ENCODE measurements at regions not wholly inside any gene's neighbourhood (a gene's known extent, or its start where the extent isn't known, plus 50 kb on each side); places are given as distances from the start of the nearest gene placed in this dataset.
"Not testable (repeated sequence)": the region's sequence is repeated elsewhere in the genome, so short reads cannot be mapped to it uniquely, and the experiment has no call there.

GRCh38 chr10:35870665-35871310 lies 228.7 kb upstream of the FZD8 start:
- H3K27ac ChIP-seq (ENCODE audit: insufficient read depth in 1 of 2, low read depth in 1 of 2, low read length in 2 of 2, poor library complexity in 1 of 2, severe bottlenecking in 2 of 2) = no peak overlapping the region
- no peaks in the 10 kb centered on the region for H3K36me3 ChIP-seq (ENCODE audit: control insufficient read depth in 4 of 4, insufficient read depth in 4 of 4, low read length in 3 of 4)
- peaks cover 0 to 8% (median 3%) of the 10 kb centered on the region in 4 experiments for H3K4me1 ChIP-seq (ENCODE audit: control extremely low read depth in 1 of 4, control insufficient read depth in 4 of 4, insufficient read depth in 4 of 4, low read length in 3 of 4)
- DNase-seq = no peak
- ChIA-PET CTCF (no interaction called here), POLR2A (no interaction called here)
- WGBS (ENCODE audit: insufficient coverage) = 0% methylated on average over 1 of the region's 5 CpGs
- H3K4me3 ChIP-seq (ENCODE audit: control insufficient read depth in 1 of 7, extremely low read depth in 1 of 7, insufficient read depth in 4 of 7, low read depth in 2 of 7, low read length in 6 of 7) = no peak overlapping the region
- no peaks in the 10 kb centered on the region for H3K27me3 ChIP-seq (replicated peaks in 2 of 5; ENCODE audit: control insufficient read depth in 4 of 5, insufficient read depth in 5 of 5, low read length in 4 of 5)
- no peaks in the 10 kb centered on the region for H3K9me3 ChIP-seq (ENCODE audit: control extremely low read depth in 1 of 5, control insufficient read depth in 4 of 5, insufficient read depth in 2 of 5, low read depth in 1 of 5, low read length in 4 of 5)

- H3K27ac ChIP-seq (ENCODE audit: insufficient read depth in 1 of 2, low read depth in 1 of 2, low read length in 2 of 2, poor library complexity in 1 of 2, severe bottlenecking in 2 of 2); H3K4me1 ChIP-seq (ENCODE audit: control extremely low read depth in 1 of 4, control insufficient read depth in 4 of 4, insufficient read depth in 4 of 4, low read length in 3 of 4); DNase-seq; H3K36me3 ChIP-seq (ENCODE audit: control insufficient read depth in 4 of 4, insufficient read depth in 4 of 4, low read length in 3 of 4); H3K27me3 ChIP-seq (replicated peaks in 2 of 5; ENCODE audit: control insufficient read depth in 4 of 5, insufficient read depth in 5 of 5, low read length in 4 of 5); H3K9me3 ChIP-seq (ENCODE audit: control extremely low read depth in 1 of 5, control insufficient read depth in 4 of 5, insufficient read depth in 2 of 5, low read depth in 1 of 5, low read length in 4 of 5); H3K4me3 ChIP-seq (ENCODE audit: control insufficient read depth in 1 of 7, extremely low read depth in 1 of 7, insufficient read depth in 4 of 7, low read depth in 2 of 7, low read length in 6 of 7); POLR2A ChIA-PET; CTCF ChIA-PET: not testable (repeated sequence)
- WGBS (ENCODE audit: insufficient coverage) = 89% methylated on average over 8 of the region's 25 CpGs
Observed at GRCh38 chr10:35858676-35859283, 216.7 kb upstream of the FZD8 start.

DNA sequence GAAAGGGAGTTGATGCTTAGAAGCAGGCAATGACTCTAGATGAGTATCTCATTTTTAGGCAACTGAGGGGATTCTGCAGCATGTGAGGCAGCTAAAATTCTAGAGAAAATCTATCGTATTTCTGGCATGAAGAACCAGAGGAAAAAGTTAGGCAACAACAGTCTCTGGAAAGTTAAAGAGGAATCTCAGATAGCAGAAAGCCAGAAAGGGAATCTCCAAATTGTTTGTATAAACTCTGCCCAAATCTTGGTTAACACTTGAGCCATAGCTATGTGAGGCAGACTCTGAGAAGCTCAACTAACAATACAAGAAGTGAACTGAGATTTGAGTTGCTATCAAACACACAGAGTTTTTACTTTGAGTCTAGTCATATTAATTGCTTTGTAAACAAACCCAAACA lies 215.8 kb upstream of the FZD8 start:
- no peaks in the 10 kb centered on the region for H3K36me3 ChIP-seq (ENCODE audit: control insufficient read depth in 4 of 4, insufficient read depth in 4 of 4, low read length in 3 of 4)
- CTCF ChIA-PET = no interaction called here

DNA sequence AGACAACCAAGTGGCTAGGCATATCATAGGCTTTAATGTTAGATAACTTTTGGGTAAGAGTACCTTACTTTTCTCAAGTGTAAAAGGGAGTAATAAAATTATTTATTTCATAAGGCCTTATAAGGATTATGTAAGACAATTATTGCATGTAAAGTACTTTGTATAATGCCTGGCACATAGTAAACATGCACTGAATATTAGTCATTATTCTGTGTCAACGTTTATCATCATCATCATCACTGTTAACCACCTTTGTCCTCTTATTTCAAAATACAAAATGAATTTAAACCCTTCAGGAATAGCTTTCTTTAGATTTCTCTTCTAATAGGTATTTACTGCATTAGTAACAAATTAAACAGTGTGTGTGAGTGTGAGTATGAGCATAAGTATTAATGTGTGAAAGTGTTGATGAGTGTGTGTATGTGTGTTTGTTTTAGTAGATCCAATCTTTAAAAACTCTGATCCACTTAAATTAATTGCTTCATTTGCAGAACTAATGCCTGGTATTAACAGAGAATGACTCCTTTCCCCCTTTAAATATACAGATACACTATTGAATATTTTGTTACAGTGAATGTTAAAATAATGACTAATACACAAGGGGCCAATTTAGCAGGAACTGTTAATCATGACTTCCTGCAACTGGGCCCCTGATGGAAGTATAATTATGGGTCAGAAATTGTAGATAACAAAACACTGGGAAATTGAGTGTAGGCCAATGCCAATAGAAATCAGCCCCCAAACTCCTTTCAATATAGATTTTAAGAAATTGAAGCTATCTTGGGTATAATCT lies 213.3 kb upstream of the FZD8 start:
- ChIA-PET POLR2A (no interaction called here), CTCF (no interaction called here)
- Histone ChIP-seq H3K27ac (ENCODE audit: insufficient read depth in 1 of 2, low read depth in 1 of 2, low read length in 2 of 2, poor library complexity in 1 of 2, severe bottlenecking in 2 of 2) (no peak overlapping the region), H3K27me3 (replicated peaks in 2 of 5; ENCODE audit: control insufficient read depth in 4 of 5, insufficient read depth in 5 of 5, low read length in 4 of 5) (no peaks in the 10 kb centered on the region), H3K4me3 (ENCODE audit: control insufficient read depth in 1 of 7, extremely low read depth in 1 of 7, insufficient read depth in 4 of 7, low read depth in 2 of 7, low read length in 6 of 7) (no peak overlapping the region), H3K36me3 (ENCODE audit: control insufficient read depth in 4 of 4, insufficient read depth in 4 of 4, low read length in 3 of 4) (no peaks in the 10 kb centered on the region), H3K9me3 (ENCODE audit: control extremely low read depth in 1 of 5, control insufficient read depth in 4 of 5, insufficient read depth in 2 of 5, low read depth in 1 of 5, low read length in 4 of 5) (no peaks in the 10 kb centered on the region), H3K4me1 (ENCODE audit: control extremely low read depth in 1 of 4, control insufficient read depth in 4 of 4, insufficient read depth in 4 of 4, low read length in 3 of 4) (no peaks in the 10 kb centered on the region)
- WGBS (ENCODE audit: insufficient coverage) = no CpG with 5 or more reads among the region's 1 CpG
- DNase-seq = no peak

More for the DNA sequence above, 215.8 kb upstream of the FZD8 start:
- H3K9me3 ChIP-seq (ENCODE audit: control extremely low read depth in 1 of 5, control insufficient read depth in 4 of 5, insufficient read depth in 2 of 5, low read depth in 1 of 5, low read length in 4 of 5) = no peaks in the 10 kb centered on the region
- no peaks in the 10 kb centered on the region for H3K4me1 ChIP-seq (ENCODE audit: control extremely low read depth in 1 of 4, control insufficient read depth in 4 of 4, insufficient read depth in 4 of 4, low read length in 3 of 4)
- no peak for DNase-seq
- H3K27ac ChIP-seq (ENCODE audit: insufficient read depth in 1 of 2, low read depth in 1 of 2, low read length in 2 of 2, poor library complexity in 1 of 2, severe bottlenecking in 2 of 2) = no peak overlapping the region
- H3K27me3 ChIP-seq (replicated peaks in 2 of 5; ENCODE audit: control insufficient read depth in 4 of 5, insufficient read depth in 5 of 5, low read length in 4 of 5) = no peaks in the 10 kb centered on the region
- 100% methylated on average over 1 of the region's 1 CpG for WGBS (ENCODE audit: insufficient coverage)
- POLR2A ChIA-PET = no interaction called here
- H3K4me3 ChIP-seq (ENCODE audit: control insufficient read depth in 1 of 7, extremely low read depth in 1 of 7, insufficient read depth in 4 of 7, low read depth in 2 of 7, low read length in 6 of 7) = no peak overlapping the region

DNA sequence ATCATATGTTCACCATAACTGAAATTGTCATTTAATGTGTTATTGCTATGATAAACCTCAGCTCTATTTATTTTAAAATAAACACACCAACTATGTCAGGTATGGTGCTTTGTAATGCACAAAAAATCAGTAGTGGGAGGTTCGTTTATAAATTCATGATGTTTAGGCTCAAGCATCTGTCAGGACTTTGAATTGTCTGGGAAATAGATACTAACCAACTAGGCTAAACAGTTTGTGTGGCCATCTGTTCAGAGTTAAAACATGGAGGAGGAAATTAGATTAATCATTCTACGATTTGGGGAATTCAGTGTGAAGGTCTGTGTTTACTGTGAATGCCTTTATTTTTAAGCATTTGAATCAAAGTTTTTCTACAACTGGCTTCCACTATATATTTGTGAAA lies 212.6 kb upstream of the FZD8 start:
- no peaks in the 10 kb centered on the region for H3K36me3 ChIP-seq (ENCODE audit: control insufficient read depth in 4 of 4, insufficient read depth in 4 of 4, low read length in 3 of 4)
- 100% methylated on average over 1 of the region's 2 CpGs for WGBS (ENCODE audit: insufficient coverage)
- no peaks in the 10 kb centered on the region for H3K27me3 ChIP-seq (replicated peaks in 2 of 5; ENCODE audit: control insufficient read depth in 4 of 5, insufficient read depth in 5 of 5, low read length in 4 of 5)
- no peak for DNase-seq
- no peaks in the 10 kb centered on the region for H3K9me3 ChIP-seq (ENCODE audit: control extremely low read depth in 1 of 5, control insufficient read depth in 4 of 5, insufficient read depth in 2 of 5, low read depth in 1 of 5, low read length in 4 of 5)
- no peak overlapping the region for H3K27ac ChIP-seq (ENCODE audit: insufficient read depth in 1 of 2, low read depth in 1 of 2, low read length in 2 of 2, poor library complexity in 1 of 2, severe bottlenecking in 2 of 2)
- ChIA-PET CTCF (no interaction called here), POLR2A (no interaction called here)
- H3K4me1 ChIP-seq (ENCODE audit: control extremely low read depth in 1 of 4, control insufficient read depth in 4 of 4, insufficient read depth in 4 of 4, low read length in 3 of 4) = no peaks in the 10 kb centered on the region
- H3K4me3 ChIP-seq (ENCODE audit: control insufficient read depth in 1 of 7, extremely low read depth in 1 of 7, insufficient read depth in 4 of 7, low read depth in 2 of 7, low read length in 6 of 7) = no peak overlapping the region

DNA sequence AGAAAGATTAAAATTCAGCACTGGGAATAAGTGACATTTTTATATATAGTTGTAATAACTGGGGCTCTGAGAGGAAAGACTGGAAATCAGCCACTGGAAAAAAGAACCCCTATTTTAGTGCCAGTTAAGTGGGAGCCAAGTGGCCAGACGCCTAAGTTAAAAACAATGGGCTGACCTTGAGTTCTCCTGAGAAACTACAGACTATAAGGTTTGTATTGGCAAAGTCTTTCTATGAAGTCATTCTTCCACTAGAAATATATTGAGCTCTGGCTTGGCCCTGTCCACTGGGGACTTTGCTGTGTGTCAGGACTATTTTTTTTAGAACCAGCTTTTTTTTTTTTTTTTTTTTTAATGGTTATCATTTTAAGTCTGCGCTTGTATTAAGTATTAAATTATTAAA lies 210.6 kb upstream of the FZD8 start:
- H3K4me3 ChIP-seq (ENCODE audit: control insufficient read depth in 1 of 7, extremely low read depth in 1 of 7, insufficient read depth in 4 of 7, low read depth in 2 of 7, low read length in 6 of 7) = no peak overlapping the region
- no peaks in the 10 kb centered on the region for H3K27me3 ChIP-seq (replicated peaks in 2 of 5; ENCODE audit: control insufficient read depth in 4 of 5, insufficient read depth in 5 of 5, low read length in 4 of 5)
- ChIA-PET POLR2A (no interaction called here), CTCF (no interaction called here)
- DNase-seq = no peak
- no peaks in the 10 kb centered on the region for H3K36me3 ChIP-seq (ENCODE audit: control insufficient read depth in 4 of 4, insufficient read depth in 4 of 4, low read length in 3 of 4)
- H3K27ac ChIP-seq (ENCODE audit: insufficient read depth in 1 of 2, low read depth in 1 of 2, low read length in 2 of 2, poor library complexity in 1 of 2, severe bottlenecking in 2 of 2) = no peak overlapping the region
- H3K4me1 ChIP-seq (ENCODE audit: control extremely low read depth in 1 of 4, control insufficient read depth in 4 of 4, insufficient read depth in 4 of 4, low read length in 3 of 4) = no peaks in the 10 kb centered on the region
- WGBS (ENCODE audit: insufficient coverage) = 100% methylated on average over 1 of the region's 2 CpGs
- H3K9me3 ChIP-seq (ENCODE audit: control extremely low read depth in 1 of 5, control insufficient read depth in 4 of 5, insufficient read depth in 2 of 5, low read depth in 1 of 5, low read length in 4 of 5) = no peaks in the 10 kb centered on the region

DNA sequence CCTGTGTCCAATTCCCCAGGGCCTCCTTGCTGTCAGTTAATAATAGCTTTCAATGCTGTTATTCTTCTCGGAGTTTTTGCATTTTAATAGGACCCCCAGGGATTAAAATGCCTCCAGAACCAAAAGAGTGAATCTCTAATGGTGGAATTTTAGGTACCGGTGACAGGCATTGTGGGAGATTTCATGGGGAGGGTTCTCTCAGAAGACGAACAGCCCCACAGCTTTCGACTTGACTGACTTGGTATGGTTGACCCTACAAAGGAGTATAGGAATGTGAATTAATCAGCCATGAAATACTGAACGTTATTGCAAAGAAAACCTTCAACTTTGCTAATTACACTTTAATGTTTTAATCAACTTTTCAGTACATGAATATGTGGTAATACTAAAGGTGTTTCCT lies 206.3 kb upstream of the FZD8 start:
- no peak for DNase-seq
- Histone ChIP-seq H3K9me3 (ENCODE audit: control extremely low read depth in 1 of 5, control insufficient read depth in 4 of 5, insufficient read depth in 2 of 5, low read depth in 1 of 5, low read length in 4 of 5) (no peaks in the 10 kb centered on the region), H3K4me1 (ENCODE audit: control extremely low read depth in 1 of 4, control insufficient read depth in 4 of 4, insufficient read depth in 4 of 4, low read length in 3 of 4) (no peaks in the 10 kb centered on the region), H3K27me3 (replicated peaks in 2 of 5; ENCODE audit: control insufficient read depth in 4 of 5, insufficient read depth in 5 of 5, low read length in 4 of 5) (peaks cover 0 to 5% (median 0%) of the 10 kb centered on the region in 5 experiments), H3K27ac (ENCODE audit: insufficient read depth in 1 of 2, low read depth in 1 of 2, low read length in 2 of 2, poor library complexity in 1 of 2, severe bottlenecking in 2 of 2) (no peak overlapping the region), H3K36me3 (ENCODE audit: control insufficient read depth in 4 of 4, insufficient read depth in 4 of 4, low read length in 3 of 4) (no peaks in the 10 kb centered on the region), H3K4me3 (ENCODE audit: control insufficient read depth in 1 of 7, extremely low read depth in 1 of 7, insufficient read depth in 4 of 7, low read depth in 2 of 7, low read length in 6 of 7) (no peak overlapping the region)
- ChIA-PET CTCF (no interaction called here), POLR2A (no interaction called here)
- 72% methylated on average over 2 of the region's 5 CpGs for WGBS (ENCODE audit: insufficient coverage)
